SK-N-SH (cell line): ENCODE measurements at regions not wholly inside any gene's neighbourhood (a gene's known extent, or its start where the extent isn't known, plus 50 kb on each side); places are given as distances from the start of the nearest gene placed in this dataset.

Source experiments
- CTCF ChIA-PET: fragments of 300-600, 350-600 bp; formaldehyde crosslinking; extraction: SDS; loops from one replicate; lab custom pipeline; 2021; lab: Yijun Ruan, JAX
- POLR2A ChIA-PET: fragments of 350-600 bp; sonication (Branson Sonifier 250); formaldehyde crosslinking; extraction: SDS; loops from one replicate; lab custom pipeline; 2020; ENCODE audit warnings: antibody characterized with exemption, inconsistent platforms; lab: Yijun Ruan, JAX
- DNase-seq: peaks from one replicate; pipeline ENCODE4 v3.0.0; 2012
- H2AFZ ChIP-seq: fragments of 200-600 bp; sonication (generic); 2 replicates; pipeline ENCODE4 v1.8.1; 2016; ENCODE audit warnings: antibody characterized with exemption, mild to moderate bottlenecking, low read depth
- H3F3A ChIP-seq: fragments of 200-600 bp; sonication (generic); replicated peaks from 2 replicates; pipeline ENCODE3; 2016; ENCODE audit warnings: antibody characterized with exemption, mild to moderate bottlenecking; ENCODE audit not compliant: insufficient read depth
- H3K27ac ChIP-seq, 2 experiments: fragments of 200-500 bp in 1 of 2; fragments of 200-600 bp in 1 of 2; sonication (Bioruptor generic) in 1 of 2; sonication (generic), shearing (Covaris generic) in 1 of 2; 2 replicates each; pipeline versions ENCODE4 v1.5.1 to v1.6.1; 2014 to 2016; ENCODE audit warnings: low read depth in 2 of 2, inconsistent platforms in 1 of 2, low read length in 1 of 2, mild to moderate bottlenecking in 1 of 2, mixed read lengths in 1 of 2
- H3K27me3 ChIP-seq: fragments of 200-600 bp; sonication (generic), shearing (Covaris generic); 2 replicates; pipeline ENCODE4 v1.6.1; 2016; ENCODE audit warnings: mixed run types; ENCODE audit not compliant: insufficient read depth
- H3K36me3 ChIP-seq, 2 experiments: fragments of 200-500 bp in 1 of 2; fragments of 200-600 bp in 1 of 2; sonication (Bioruptor generic) in 1 of 2; sonication (generic) in 1 of 2; replicated peaks in 1 of 2; 2 replicates each; pipeline versions ENCODE3 to v1.5.1; 2014 to 2016; ENCODE audit warnings: low read length in 1 of 2, mild to moderate bottlenecking in 1 of 2; ENCODE audit not compliant: insufficient read depth in 2 of 2, control insufficient read depth in 1 of 2
- H3K4me1 ChIP-seq, 2 experiments: fragments of 200-500 bp in 1 of 2; fragments of 200-600 bp in 1 of 2; sonication (Bioruptor generic) in 1 of 2; sonication (generic), shearing (Covaris generic) in 1 of 2; 2 replicates each; pipeline versions ENCODE4 v1.5.1 to v1.6.1; 2014 to 2016; ENCODE audit warnings: low read depth in 1 of 2, low read length in 1 of 2, mixed run types in 1 of 2; ENCODE audit not compliant: insufficient read depth in 2 of 2, control insufficient read depth in 1 of 2
- H3K4me2 ChIP-seq: fragments of 200-600 bp; sonication (generic), shearing (Covaris generic); 2 replicates; pipeline ENCODE4 v1.6.1; 2017; ENCODE audit warnings: mixed run types
- H3K4me3 ChIP-seq, 2 experiments: fragments of 200-500 bp in 1 of 2; fragments of 200-600 bp in 1 of 2; sonication (Bioruptor generic) in 1 of 2; sonication (generic), shearing (Covaris generic) in 1 of 2; 2 replicates each; pipeline versions ENCODE4 v1.5.1 to v1.8.1; 2014 to 2016; ENCODE audit warnings: low read depth in 2 of 2, inconsistent platforms in 1 of 2, low read length in 1 of 2, mild to moderate bottlenecking in 1 of 2, mixed read lengths in 1 of 2, moderate library complexity in 1 of 2
- H3K79me2 ChIP-seq: fragments of 200-600 bp; sonication (generic); 2 replicates; pipeline ENCODE4 v1.8.1; 2017; ENCODE audit warnings: mild to moderate bottlenecking; ENCODE audit not compliant: insufficient read depth
- H3K9ac ChIP-seq: fragments of 200-600 bp; sonication (generic); 2 replicates; pipeline ENCODE4 v1.6.1; 2017; ENCODE audit warnings: mixed run types
- H3K9me2 ChIP-seq: fragments of 200-600 bp; sonication (generic); 2 replicates; pipeline ENCODE4 v1.6.1; 2017; ENCODE audit warnings: mixed run types
- H3K9me3 ChIP-seq: fragments of 200-600 bp; sonication (generic); 2 replicates; pipeline ENCODE4 v1.6.1; 2017; ENCODE audit warnings: mixed run types, mild to moderate bottlenecking, moderate library complexity
- H4K20me1 ChIP-seq: fragments of 200-600 bp; sonication (generic); 2 replicates; pipeline ENCODE4 v1.6.1; 2017; ENCODE audit warnings: mild to moderate bottlenecking, mixed run types; ENCODE audit not compliant: insufficient read depth
- ELF1 ChIP-seq: IDR thresholded peaks from 2 replicates; pipeline ENCODE4 v1.4.0; 2012
- FOSL2 ChIP-seq: IDR thresholded peaks from 2 replicates; pipeline ENCODE4 v1.4.0; 2012; ENCODE audit warnings: low read depth, mild to moderate bottlenecking, moderate library complexity, borderline replicate concordance
- IRF3 ChIP-seq: fragments of 150-350 bp; IDR thresholded peaks from 2 replicates; pipeline ENCODE4 v1.6.1; 2016; ENCODE audit warnings: mild to moderate bottlenecking, low read depth, low read length
- RAD21 ChIP-seq: IDR thresholded peaks from 2 replicates; pipeline ENCODE4 v1.6.1; 2012; ENCODE audit warnings: mild to moderate bottlenecking, low read length
- RFX5 ChIP-seq: IDR thresholded peaks from 2 replicates; pipeline ENCODE4 v1.6.1; 2012; ENCODE audit warnings: mild to moderate bottlenecking, improper control_type of control experiment, low read length
- SIN3A ChIP-seq: IDR thresholded peaks from 2 replicates; pipeline ENCODE4 v1.6.1; 2012; ENCODE audit warnings: low read depth, mild to moderate bottlenecking, low read length, moderate library complexity, borderline replicate concordance
- WGBS: methylation state at CpG from one replicate; pipeline ENCODE4 v1.1.6; 2017; ENCODE audit warnings: low lambda C conversion rate; 5-methylcytosine and 5-hydroxymethylcytosine counted together
- TF ChIP-seq, protein P1 (sequence below): IDR thresholded peaks from 2 replicates; pipeline ENCODE4; 2012
- TF ChIP-seq, protein P2 (sequence below): IDR thresholded peaks from 2 replicates; pipeline ENCODE4 v1.6.1; 2012; ENCODE audit warnings: mild to moderate bottlenecking, low read depth, low read length, moderate library complexity

DNA sequence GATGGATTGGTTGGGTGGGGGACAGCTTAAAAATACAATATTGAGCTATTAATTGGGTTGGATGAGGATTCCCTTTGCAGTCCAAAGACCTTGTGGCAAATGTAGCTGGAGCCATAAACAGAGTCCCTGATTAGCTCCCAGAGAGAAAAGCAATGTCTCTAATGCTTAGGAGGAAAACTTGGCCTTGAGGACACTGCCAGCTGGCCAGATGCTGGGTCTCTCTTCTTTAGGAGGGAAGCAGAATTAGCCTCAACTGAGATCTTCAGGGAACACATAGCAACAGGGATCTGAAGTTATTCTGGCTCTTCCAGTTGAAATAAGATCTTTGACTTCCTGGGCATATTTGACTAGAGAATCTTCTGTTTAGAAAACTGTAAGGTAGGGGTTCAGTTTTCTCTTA is 121.7 kb upstream of the WWC1 start:
- H3K27me3 ChIP-seq = no peaks in the 10 kb centered on the region
- H4K20me1 ChIP-seq = no peaks in the 10 kb centered on the region
- H3K4me2 ChIP-seq = no peak overlapping the region
- peaks cover 0 to 21% of the 10 kb centered on the region in 2 experiments; a peak in 1 of 4 replicates for H3K4me1 ChIP-seq
- no peaks in the 10 kb centered on the region for H3K36me3 ChIP-seq
- no peak overlapping the region for H3K9ac ChIP-seq
- H3K4me3 ChIP-seq = no peak overlapping the region
- no peaks in the 10 kb centered on the region for H3F3A ChIP-seq
- H3K79me2 ChIP-seq = no peaks in the 10 kb centered on the region
- no peak for DNase-seq
- H3K9me2 ChIP-seq = no peaks in the 10 kb centered on the region
- no peaks in the 10 kb centered on the region for H3K9me3 ChIP-seq
- TF ChIP-seq FOSL2 (no peak), SIN3A (no peak), IRF3 (no peak), ELF1 (no peak), RAD21 (no peak)
- TF ChIP-seq, protein P1, sequence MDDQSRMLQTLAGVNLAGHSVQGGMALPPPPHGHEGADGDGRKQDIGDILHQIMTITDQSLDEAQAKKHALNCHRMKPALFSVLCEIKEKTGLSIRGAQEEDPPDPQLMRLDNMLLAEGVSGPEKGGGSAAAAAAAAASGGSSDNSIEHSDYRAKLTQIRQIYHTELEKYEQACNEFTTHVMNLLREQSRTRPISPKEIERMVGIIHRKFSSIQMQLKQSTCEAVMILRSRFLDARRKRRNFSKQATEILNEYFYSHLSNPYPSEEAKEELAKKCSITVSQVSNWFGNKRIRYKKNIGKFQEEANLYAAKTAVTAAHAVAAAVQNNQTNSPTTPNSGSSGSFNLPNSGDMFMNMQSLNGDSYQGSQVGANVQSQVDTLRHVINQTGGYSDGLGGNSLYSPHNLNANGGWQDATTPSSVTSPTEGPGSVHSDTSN = no peak
- H3K27ac ChIP-seq = no peak overlapping the region
- ChIA-PET POLR2A (no interaction called here), CTCF (interaction anchor here (2.1 to 3.2 kb wide), 2 partner anchors 8 to 50 kb away, joined by 6 to 14 read pairs; no protein-coding TSS in a partner anchor)
- no peak overlapping the region for H2AFZ ChIP-seq

GRCh38 chr5:168171901-168172759 is 119.3 kb upstream of the WWC1 start:
- WGBS = 50% methylated on average over 13 of the region's 15 CpGs
- TF ChIP-seq SIN3A (no peak), RFX5 (no peak)
- TF ChIP-seq, protein P2, sequence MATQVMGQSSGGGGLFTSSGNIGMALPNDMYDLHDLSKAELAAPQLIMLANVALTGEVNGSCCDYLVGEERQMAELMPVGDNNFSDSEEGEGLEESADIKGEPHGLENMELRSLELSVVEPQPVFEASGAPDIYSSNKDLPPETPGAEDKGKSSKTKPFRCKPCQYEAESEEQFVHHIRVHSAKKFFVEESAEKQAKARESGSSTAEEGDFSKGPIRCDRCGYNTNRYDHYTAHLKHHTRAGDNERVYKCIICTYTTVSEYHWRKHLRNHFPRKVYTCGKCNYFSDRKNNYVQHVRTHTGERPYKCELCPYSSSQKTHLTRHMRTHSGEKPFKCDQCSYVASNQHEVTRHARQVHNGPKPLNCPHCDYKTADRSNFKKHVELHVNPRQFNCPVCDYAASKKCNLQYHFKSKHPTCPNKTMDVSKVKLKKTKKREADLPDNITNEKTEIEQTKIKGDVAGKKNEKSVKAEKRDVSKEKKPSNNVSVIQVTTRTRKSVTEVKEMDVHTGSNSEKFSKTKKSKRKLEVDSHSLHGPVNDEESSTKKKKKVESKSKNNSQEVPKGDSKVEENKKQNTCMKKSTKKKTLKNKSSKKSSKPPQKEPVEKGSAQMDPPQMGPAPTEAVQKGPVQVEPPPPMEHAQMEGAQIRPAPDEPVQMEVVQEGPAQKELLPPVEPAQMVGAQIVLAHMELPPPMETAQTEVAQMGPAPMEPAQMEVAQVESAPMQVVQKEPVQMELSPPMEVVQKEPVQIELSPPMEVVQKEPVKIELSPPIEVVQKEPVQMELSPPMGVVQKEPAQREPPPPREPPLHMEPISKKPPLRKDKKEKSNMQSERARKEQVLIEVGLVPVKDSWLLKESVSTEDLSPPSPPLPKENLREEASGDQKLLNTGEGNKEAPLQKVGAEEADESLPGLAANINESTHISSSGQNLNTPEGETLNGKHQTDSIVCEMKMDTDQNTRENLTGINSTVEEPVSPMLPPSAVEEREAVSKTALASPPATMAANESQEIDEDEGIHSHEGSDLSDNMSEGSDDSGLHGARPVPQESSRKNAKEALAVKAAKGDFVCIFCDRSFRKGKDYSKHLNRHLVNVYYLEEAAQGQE = no peak
- TF ChIP-seq, all 33 proteins: peak for 0
- ChIA-PET POLR2A (no interaction called here), CTCF (interaction anchor here (1.4 kb wide), 1 partner anchor 48 kb away, joined by 5 read pairs; no protein-coding TSS in a partner anchor)
- Histone ChIP-seq H3K4me1 (peaks cover 0 to 18% of the 10 kb centered on the region in 2 experiments; a peak in 1 of 4 replicates), H3K4me3 (no peak overlapping the region), H3K79me2 (no peaks in the 10 kb centered on the region), H3K36me3 (no peaks in the 10 kb centered on the region), H2AFZ (no peak overlapping the region), H3K9ac (no peak overlapping the region), H3F3A (no peaks in the 10 kb centered on the region), H3K4me2 (no peak overlapping the region), H3K9me2 (no peaks in the 10 kb centered on the region), H4K20me1 (no peaks in the 10 kb centered on the region), H3K27me3 (no peaks in the 10 kb centered on the region), H3K9me3 (no peaks in the 10 kb centered on the region), H3K27ac (no peak overlapping the region)
- no peak for DNase-seq
